ENCODE measurements at regions not wholly inside any gene's neighbourhood (a gene's known extent, or its start where the extent isn't known, plus 50 kb on each side); places are given as distances from the start of the nearest gene placed in this dataset.
A peak's percentile ranks its signal among the peaks of the same experiment; 100 is the strongest.

DNA sequence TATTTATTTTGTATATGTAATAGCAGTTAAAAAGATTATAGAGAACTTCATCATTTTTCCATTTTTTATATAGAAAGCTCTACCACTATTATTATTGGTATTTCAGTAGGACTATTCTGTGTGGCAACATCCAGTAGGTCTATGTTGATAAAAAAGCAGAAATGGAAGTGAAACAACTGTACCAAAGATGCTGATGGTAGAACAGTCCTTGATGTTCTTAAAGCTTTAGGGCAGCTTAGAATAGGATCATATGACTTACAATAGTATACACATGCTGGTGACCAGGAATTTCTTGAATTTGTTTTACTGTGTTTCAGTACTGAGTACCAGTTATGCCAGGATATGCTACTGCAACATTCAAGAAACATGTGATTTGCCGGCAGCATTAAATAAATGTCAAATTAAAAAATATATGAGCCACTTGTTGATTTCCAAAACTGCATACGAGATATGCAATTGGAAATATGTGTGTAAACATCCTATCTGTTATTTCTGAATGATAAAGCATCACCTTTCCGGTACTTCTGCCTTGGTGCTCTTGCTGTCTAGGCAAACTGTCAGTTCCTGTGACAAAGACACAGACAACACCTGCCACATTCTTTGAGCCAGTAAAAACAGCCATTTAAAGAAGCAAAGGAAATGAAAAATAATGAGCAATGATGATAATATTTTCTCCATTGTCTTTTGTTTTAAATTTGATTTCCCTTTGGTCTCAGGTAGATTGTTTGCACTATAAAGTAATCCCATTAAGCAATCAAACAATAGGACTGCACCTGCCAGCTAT, 649.2 kb downstream of the ZPLD1 start:
- FAIRE-seq (no peak), ATAC-seq (no peak), DNase-seq (ENCODE audit: low read depth in 1 of 2, low spot score in 1 of 2) (no peak)
- Histone ChIP-seq H3K27ac (no peak overlapping the region), H3K4me2 (no peak overlapping the region), H3K4me3 (no peak overlapping the region), H3K4me1 (peaks cover 15% of the 10 kb centered on the region; the same call in 1 of the 3 replicates), H3K9me3 (no peaks in the 10 kb centered on the region)
- ChIA-PET POLR2A (no interaction called here), CTCF (no interaction called here)
- no peak for TF ChIP-seq JUNB (IDR thresholded peaks at IDR 0.05)
- no peak for TF ChIP-seq REST (IDR thresholded peaks at IDR 0.05)
- no peak for TF ChIP-seq RAD21 (conservative IDR thresholded peaks at IDR 0.05 in 1 of 2, IDR thresholded peaks at IDR 0.05 in 1 of 2)
- TF ChIP-seq SMC3 (IDR thresholded peaks at IDR 0.05), result no peak
- no peak for TF ChIP-seq CHD2 (IDR thresholded peaks at IDR 0.05; ENCODE audit: low read length, partially characterized antibody)
- no peak for TF ChIP-seq EHMT2 (IDR thresholded peaks at IDR 0.05; ENCODE audit: low read depth)
- TF ChIP-seq JUN (IDR thresholded peaks at IDR 0.05), result no peak
- no peak for TF ChIP-seq RCOR1 (IDR thresholded peaks at IDR 0.05; ENCODE audit: low read depth, low read length)
- no peak for TF ChIP-seq HOXB13 (CRISPR knock-in tag; IDR thresholded peaks at IDR 0.05; ENCODE audit: low read depth)
- no peak for TF ChIP-seq ATOH8 (CRISPR knock-in tag; IDR thresholded peaks at IDR 0.05; ENCODE audit: low read depth)
- TF ChIP-seq EHF (CRISPR knock-in tag; IDR thresholded peaks at IDR 0.05), result no peak
- TF ChIP-seq EP300 (IDR thresholded peaks at IDR 0.05), result no peak
- TF ChIP-seq, protein P1, sequence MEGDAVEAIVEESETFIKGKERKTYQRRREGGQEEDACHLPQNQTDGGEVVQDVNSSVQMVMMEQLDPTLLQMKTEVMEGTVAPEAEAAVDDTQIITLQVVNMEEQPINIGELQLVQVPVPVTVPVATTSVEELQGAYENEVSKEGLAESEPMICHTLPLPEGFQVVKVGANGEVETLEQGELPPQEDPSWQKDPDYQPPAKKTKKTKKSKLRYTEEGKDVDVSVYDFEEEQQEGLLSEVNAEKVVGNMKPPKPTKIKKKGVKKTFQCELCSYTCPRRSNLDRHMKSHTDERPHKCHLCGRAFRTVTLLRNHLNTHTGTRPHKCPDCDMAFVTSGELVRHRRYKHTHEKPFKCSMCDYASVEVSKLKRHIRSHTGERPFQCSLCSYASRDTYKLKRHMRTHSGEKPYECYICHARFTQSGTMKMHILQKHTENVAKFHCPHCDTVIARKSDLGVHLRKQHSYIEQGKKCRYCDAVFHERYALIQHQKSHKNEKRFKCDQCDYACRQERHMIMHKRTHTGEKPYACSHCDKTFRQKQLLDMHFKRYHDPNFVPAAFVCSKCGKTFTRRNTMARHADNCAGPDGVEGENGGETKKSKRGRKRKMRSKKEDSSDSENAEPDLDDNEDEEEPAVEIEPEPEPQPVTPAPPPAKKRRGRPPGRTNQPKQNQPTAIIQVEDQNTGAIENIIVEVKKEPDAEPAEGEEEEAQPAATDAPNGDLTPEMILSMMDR (IDR thresholded peaks at IDR 0.05), result no peak
- no peak for TF ChIP-seq BHLHE40 (IDR thresholded peaks at IDR 0.05; ENCODE audit: low read depth, low read length)
- TF ChIP-seq PHF8 (IDR thresholded peaks at IDR 0.05; ENCODE audit: borderline replicate concordance, low read depth), result no peak
- TF ChIP-seq TFCP2L1 (CRISPR knock-in tag; IDR thresholded peaks at IDR 0.05), result no peak
- no peak for TF ChIP-seq HDAC2 (IDR thresholded peaks at IDR 0.05)
- no peak for TF ChIP-seq KDM1A (IDR thresholded peaks at IDR 0.05; ENCODE audit: low read depth)
- 62% methylated on average over 3 of the region's 3 CpGs for WGBS (ENCODE audit: missing lambda C conversion rate)

GRCh38 chr3:103085465-103085864, 650.6 kb downstream of the ZPLD1 start:
- Histone ChIP-seq H3K4me1 (peaks cover 15% of the 10 kb centered on the region; the same call in 1 of the 3 replicates), H3K27ac (no peak overlapping the region), H3K9me3 (no peaks in the 10 kb centered on the region), H3K4me2 (peak overlapping the region; percentile 37; the same call in 2 of the 3 replicates), H3K4me3 (no peak overlapping the region)
- FAIRE-seq (no peak), DNase-seq (ENCODE audit: low read depth in 1 of 2, low spot score in 1 of 2) (peak in 1 of 2 experiments; percentile 19), ATAC-seq (no peak)
- POLR2A ChIA-PET, result no interaction called here
- CTCF ChIA-PET, result no interaction called here
- TF ChIP-seq REST (IDR thresholded peaks at IDR 0.05) (no peak), ZSCAN20 (CRISPR knock-in tag; IDR thresholded peaks at IDR 0.05) (no peak), HDAC2 (IDR thresholded peaks at IDR 0.05) (no peak), KDM5A (IDR thresholded peaks at IDR 0.05) (no peak), ZC3H11A (IDR thresholded peaks at IDR 0.05) (no peak), GATA3 (IDR thresholded peaks at IDR 0.05; ENCODE audit: borderline replicate concordance) (no peak), FOSL2 (IDR thresholded peaks at IDR 0.05) (no peak), FOSL2 (CRISPR knock-in tag; IDR thresholded peaks at IDR 0.05) (no peak), HOXB5 (CRISPR knock-in tag; IDR thresholded peaks at IDR 0.05) (no peak), MAZ (IDR thresholded peaks at IDR 0.05; ENCODE audit: borderline replicate concordance, low read depth, low read length) (no peak), KDM1A (IDR thresholded peaks at IDR 0.05; ENCODE audit: low read depth) (no peak), MAFK (IDR thresholded peaks at IDR 0.05; ENCODE audit: partially characterized antibody) (no peak), SREBF2 (IDR thresholded peaks at IDR 0.05) (no peak), TFCP2L1 (CRISPR knock-in tag; IDR thresholded peaks at IDR 0.05) (no peak), BHLHE40 (IDR thresholded peaks at IDR 0.05; ENCODE audit: low read depth, low read length) (no peak)

Data from A549 (cell line).